22Rv1 (cell line): ENCODE measurements at regions not wholly inside any gene's neighbourhood (a gene's known extent, or its start where the extent isn't known, plus 50 kb on each side); places are given as distances from the start of the nearest gene placed in this dataset.

ENCODE experiments used
- ZFX ChIP-seq: fragments of 450-650 bp; IDR thresholded peaks from 2 replicates; pipeline ENCODE4 v1.6.1; 2017; ENCODE audit warnings: antibody characterized with exemption, borderline replicate concordance
- TF ChIP-seq, protein P1 (sequence below): fragments of 450-650 bp; IDR thresholded peaks from 2 replicates; pipeline ENCODE4 v1.5.1; 2017; ENCODE audit warnings: mild to moderate bottlenecking

DNA sequence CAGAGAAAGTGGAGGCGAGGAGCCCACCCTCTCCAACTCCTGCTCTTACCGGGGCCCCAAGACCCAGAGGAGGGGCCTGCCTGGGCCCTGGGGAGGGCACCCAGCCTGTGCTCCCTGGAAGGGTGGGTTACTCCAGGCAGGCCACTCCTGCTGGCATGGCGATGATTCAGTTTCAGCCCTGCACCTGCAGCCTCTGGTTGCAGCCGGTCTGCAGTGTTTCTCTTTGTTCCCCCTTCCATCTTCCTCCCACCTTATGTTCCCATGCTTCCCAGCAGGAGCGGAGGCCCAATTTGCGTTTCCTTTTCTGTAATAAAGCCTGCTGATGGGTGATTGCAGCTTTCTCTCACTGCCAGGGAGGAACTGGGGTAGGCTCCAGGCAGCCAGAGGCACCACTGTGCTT is 53.2 kb upstream of the FAM20C start:
- TF ChIP-seq, protein P1, sequence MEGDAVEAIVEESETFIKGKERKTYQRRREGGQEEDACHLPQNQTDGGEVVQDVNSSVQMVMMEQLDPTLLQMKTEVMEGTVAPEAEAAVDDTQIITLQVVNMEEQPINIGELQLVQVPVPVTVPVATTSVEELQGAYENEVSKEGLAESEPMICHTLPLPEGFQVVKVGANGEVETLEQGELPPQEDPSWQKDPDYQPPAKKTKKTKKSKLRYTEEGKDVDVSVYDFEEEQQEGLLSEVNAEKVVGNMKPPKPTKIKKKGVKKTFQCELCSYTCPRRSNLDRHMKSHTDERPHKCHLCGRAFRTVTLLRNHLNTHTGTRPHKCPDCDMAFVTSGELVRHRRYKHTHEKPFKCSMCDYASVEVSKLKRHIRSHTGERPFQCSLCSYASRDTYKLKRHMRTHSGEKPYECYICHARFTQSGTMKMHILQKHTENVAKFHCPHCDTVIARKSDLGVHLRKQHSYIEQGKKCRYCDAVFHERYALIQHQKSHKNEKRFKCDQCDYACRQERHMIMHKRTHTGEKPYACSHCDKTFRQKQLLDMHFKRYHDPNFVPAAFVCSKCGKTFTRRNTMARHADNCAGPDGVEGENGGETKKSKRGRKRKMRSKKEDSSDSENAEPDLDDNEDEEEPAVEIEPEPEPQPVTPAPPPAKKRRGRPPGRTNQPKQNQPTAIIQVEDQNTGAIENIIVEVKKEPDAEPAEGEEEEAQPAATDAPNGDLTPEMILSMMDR = no peak
- no peak for TF ChIP-seq ZFX
